ENCODE measurements at regions not wholly inside any gene's neighbourhood (a gene's known extent, or its start where the extent isn't known, plus 50 kb on each side); places are given as distances from the start of the nearest gene placed in this dataset.

DNA sequence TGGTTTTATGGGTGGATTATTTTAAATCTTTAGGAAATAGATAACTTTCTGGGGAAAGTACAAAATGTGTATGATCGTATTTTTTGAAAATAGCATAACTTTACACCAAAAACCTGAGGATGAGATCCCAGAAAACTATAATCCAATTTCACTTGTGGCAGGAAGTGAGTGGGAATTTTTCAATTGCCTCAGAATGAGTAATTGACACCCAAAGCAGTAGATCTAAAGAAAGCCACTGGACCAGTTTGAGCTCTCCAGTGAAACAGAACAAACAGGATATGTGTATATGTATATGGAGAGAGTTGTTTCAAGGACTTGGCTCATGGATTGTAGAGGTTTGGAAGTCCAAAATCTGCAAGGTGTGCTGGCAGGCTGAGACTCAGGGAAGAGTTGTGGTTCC lies 109.2 kb upstream of the SHB start (continued):
- TF ChIP-seq EP300 (IDR thresholded peaks at IDR 0.05; ENCODE audit: borderline replicate concordance in 1 of 2, low read depth in 2 of 2, low read length in 2 of 2) (no peak), SP2 (IDR thresholded peaks at IDR 0.05; ENCODE audit: low read length) (no peak), KDM4A (IDR thresholded peaks at IDR 0.05; ENCODE audit: low read depth, low read length, severe bottlenecking) (no peak), ZNF274 (IDR thresholded peaks at IDR 0.05; ENCODE audit: borderline replicate concordance, extremely low read depth, low read length) (no peak), CBX5 (IDR thresholded peaks at IDR 0.05; ENCODE audit: low read depth, low read length) (no peak)
- TF ChIP-seq, protein P1, sequence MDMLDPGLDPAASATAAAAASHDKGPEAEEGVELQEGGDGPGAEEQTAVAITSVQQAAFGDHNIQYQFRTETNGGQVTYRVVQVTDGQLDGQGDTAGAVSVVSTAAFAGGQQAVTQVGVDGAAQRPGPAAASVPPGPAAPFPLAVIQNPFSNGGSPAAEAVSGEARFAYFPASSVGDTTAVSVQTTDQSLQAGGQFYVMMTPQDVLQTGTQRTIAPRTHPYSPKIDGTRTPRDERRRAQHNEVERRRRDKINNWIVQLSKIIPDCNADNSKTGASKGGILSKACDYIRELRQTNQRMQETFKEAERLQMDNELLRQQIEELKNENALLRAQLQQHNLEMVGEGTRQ (IDR thresholded peaks at IDR 0.05; ENCODE audit: low read length) = no peak

Measured in H1 (cell line).